NCI-H1105 treated with DMSO at 0.1 percent for 48 hours (cell line): ENCODE measurements at regions not wholly inside any gene's neighbourhood (a gene's known extent, or its start where the extent isn't known, plus 50 kb on each side); places are given as distances from the start of the nearest gene placed in this dataset.
"Not testable (repeated sequence)": the region's sequence is repeated elsewhere in the genome, so short reads cannot be mapped to it uniquely, and the experiment has no call there.

Experiments used
- DNase-seq: peaks from one replicate; lab custom pipeline; 2025; lab: John Stamatoyannopoulos, UW

DNA sequence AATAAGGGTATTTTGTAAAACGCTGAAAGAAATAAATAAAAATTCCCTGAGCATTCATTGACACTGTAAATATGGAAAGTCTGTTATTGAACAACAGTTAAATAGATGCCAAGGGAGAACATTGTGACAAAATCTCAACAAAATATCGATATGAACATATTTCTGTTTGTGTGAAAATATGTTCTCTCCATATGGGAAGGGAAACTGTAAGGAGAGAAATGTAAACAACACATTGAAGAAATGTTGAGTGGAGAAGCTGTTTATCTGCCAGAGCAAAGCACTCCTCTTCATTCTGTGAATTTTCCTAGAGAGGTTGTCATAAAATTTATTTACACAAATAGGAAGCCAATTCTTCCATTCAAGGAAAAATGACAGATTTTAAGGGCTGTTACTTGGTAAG lies 57.1 kb upstream of the EOMES start:
- DNase-seq: no peak

DNA sequence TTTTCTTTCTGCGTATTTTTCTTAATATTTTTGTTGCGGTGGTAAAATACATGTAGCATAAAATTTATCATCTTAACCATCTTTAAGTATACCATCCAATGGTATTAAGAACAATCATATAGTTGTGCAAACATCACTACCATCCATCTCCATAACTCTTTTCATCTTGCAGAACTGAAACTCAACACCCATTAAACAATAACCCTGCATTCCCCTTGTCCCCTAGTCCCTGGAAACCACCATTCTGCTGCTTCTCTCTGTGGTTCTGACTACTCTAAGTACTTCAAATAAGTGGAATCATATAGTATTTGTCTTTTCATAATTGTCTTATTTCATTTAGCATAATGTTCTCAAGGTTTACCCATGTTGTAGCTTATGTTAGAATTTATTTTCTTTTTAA lies 67.3 kb upstream of the EOMES start:
- DNase-seq: no peak

DNA sequence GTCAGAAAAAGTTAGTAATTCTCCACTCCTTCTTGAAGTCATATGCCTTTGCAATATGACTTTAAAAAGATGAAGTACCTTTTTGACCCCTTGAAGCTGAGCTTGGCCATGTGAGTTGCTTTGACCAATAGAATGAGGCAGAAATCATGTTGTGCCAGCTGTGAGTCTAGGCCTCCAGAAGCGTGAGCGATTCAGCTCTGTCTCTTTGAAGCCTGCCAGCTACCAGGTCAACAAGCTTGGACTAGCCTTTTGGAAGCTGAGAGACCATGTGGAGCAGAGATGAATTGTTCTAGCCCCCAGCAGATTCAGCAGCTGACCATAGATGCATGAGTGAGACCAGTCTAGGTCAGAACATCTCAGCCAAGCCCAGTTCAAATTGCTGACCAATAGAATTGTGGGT lies 69.8 kb upstream of the EOMES start:
- no peak for DNase-seq

DNA sequence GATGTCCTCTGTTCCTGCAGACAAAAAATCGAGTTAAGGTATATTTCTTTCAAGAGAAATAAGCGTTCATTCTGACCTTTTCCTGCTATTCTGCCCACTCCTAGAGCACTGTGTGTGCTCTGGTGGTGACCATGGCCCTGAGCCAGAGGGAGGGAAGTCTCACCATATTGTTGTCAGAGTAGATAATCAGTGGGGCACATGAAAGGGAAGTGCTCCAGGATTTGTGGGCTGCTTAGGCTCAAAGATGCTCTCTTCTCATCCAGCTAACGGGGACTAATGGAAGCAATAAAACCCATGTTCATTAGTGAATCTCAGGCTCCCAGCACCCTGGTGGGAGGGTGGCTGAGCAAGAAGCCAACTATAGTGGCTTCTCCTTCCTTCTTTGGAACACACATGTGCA lies 70.7 kb upstream of the EOMES start:
- no peak for DNase-seq

DNA sequence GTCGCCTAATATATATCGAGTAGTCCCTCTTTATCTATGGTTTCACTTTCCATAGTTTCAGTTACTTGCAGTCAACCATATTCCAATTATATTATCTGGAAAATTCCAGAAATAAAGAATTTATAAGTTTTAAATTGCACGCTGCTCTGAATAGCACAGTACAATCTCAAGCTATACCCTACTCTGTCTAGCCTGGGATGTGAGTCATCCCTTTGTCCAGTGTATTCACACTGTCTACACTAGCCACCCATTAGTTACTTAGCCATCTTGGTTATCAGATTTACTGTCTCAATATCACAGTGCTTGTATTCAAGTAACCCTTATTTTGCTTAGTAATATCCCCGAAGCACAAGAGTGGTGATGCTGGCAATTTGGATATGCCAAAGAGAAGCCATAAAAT lies 72.1 kb upstream of the EOMES start:
- DNase-seq: no peak

DNA sequence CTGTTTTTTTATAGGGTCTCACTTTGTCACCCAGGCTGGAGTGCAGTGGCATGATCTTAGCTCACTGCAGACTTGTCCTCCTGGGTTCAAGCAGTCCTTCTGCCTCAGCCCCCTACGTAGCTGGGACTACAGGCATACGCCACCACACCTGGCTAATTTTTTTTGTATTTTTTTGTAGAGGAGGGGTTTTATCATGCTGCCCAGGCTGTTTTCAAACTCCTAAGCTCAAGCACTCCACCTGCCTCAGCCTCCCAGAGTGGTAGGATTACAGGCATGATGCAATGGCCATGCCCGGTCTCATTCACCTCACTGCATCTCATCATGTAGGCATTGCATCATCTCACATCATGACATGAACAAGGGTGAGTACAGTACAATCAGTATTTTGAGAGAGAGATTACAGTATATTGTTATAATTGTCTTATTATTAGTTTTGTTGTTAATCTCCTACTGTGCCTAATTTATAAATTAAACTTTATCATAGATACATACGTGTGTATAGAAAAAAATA lies 74.3 kb upstream of the EOMES start:
- no peak for DNase-seq

DNA sequence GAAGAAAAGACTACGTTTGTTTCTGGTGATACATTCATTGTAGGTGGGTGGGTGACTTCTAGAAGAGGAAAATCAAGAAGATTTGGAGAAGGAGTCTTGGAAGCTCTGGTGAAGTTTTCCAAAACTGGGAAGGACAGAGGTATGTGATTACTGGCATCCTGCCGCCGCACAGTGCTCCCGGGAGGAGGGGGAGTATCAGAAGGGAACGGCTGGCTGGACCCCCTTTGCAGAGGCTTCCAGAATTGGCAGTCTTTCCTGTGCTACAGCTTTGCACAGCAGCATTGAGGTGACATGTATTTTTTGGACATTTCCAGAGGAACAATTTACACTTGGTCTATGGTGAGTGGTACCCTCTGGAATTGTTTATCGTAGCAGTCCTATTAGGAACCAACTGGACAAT lies 75.7 kb upstream of the EOMES start:
- no peak for DNase-seq

DNA sequence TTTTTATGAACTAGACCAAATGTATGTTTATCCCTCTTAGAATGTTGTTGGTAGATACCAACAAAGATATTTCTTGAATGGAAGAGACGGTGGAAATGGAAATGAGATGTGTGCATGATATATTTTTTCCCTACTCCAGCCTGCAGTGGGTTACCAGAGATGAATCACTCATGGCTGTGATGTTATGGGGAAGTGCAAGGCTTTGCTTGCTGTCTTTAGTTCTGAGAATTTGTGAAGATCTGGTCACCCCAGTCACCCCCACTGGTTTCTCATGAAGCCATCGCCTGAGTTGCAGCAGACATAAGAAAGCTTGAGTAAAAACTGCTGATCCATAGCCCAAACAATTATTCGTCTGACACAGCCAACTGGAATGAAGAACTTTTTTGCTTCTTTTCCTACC lies 78.1 kb upstream of the EOMES start:
- no peak for DNase-seq

DNA sequence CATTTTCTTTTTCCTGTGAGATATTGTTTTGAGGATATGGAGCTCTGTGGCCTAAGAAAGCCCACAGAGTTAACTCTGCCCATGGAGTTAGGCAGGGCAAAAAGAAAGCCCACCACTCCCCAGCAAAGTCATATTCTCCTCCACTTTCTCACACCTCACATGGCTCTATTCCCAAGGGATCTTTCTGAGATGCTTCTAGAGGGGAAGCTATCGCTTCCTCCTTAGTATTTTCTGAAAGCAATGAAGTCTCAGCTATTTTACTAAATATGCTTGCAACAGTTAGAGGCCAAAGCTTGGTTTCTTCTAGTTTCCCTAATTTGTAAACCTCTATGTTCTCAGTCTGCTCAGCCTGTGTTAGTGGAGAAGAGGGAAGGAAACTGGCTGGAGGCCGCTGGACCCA lies 80.3 kb upstream of the EOMES start:
- no peak for DNase-seq

DNA sequence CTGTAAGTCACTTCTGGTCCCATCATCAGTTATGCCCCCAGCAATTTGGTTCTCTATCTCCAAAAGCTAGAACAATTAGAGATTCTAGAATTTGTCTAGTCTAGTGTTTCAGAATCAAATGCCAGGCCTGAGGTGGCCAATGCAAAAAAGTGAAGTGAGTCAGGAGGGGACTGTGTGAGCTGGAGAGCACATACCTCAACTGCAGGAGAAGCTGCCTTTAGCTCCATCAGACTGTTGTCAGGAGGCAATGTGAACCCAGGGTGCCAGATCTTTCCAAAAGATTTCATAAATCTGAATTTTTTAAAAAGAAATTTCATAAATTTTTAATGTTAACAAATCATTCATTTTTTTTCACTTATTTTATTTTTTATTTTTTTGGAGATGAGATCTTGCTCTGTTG lies 80.7 kb upstream of the EOMES start:
- DNase-seq: no peak

DNA sequence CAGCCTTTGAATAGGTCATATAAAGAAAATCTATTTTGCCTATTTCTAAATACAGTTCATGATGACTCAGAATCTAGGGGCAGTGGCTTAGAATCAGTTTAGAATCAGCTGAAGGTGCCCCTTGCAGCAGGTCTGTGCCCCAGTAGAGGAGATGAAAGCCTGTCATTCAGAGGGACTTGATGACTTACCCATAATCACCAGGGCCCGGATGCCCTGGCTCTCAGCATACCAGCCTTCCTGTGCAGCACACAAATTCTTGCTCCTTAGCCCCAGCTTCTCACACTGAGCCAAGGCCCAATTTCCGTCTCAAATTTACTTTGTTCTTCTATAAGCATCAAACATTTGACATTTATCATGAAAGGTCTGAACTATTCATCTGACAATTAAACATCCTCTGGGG lies 83.2 kb upstream of the EOMES start:
- DNase-seq: no peak

DNA sequence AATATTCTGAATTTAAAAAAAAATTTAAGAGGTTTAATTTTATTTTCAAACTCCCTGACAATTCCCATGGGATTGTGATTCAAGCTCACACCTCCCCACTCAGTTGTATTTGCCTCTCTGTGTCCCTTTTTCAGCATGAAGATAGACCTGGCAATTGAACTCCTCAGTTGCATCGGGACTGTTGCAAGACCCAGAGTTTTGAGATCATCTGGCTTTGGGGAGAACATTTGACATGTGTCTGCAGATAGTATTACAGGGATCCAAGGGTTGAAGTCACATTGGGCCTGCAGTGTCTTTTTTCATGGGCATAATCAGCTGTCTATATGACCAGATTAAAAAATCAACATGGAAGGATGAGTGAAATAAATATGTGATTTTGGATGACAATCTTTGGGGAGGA lies 91.1 kb upstream of the EOMES start:
- DNase-seq: no peak

DNA sequence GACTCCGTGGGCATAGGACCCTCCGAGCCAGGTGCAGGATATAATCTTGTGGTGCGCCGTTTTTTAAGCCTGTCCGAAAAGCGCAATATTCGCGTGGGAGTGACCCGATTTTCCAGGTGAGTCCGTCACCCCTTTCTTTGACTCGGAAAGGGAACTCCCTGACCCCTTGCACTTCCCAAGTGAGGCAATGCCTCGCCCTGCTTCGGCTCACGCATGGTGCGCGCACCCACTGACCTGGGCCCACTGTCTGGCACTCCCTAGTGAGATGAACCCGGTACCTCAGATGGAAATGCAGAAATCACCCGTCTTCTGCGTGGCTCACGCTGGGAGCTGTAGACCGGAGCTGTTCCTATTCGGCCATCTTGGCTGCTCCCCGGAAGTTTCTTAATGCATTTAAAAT lies 99.5 kb upstream of the EOMES start:
- DNase-seq: not testable (repeated sequence)

DNA sequence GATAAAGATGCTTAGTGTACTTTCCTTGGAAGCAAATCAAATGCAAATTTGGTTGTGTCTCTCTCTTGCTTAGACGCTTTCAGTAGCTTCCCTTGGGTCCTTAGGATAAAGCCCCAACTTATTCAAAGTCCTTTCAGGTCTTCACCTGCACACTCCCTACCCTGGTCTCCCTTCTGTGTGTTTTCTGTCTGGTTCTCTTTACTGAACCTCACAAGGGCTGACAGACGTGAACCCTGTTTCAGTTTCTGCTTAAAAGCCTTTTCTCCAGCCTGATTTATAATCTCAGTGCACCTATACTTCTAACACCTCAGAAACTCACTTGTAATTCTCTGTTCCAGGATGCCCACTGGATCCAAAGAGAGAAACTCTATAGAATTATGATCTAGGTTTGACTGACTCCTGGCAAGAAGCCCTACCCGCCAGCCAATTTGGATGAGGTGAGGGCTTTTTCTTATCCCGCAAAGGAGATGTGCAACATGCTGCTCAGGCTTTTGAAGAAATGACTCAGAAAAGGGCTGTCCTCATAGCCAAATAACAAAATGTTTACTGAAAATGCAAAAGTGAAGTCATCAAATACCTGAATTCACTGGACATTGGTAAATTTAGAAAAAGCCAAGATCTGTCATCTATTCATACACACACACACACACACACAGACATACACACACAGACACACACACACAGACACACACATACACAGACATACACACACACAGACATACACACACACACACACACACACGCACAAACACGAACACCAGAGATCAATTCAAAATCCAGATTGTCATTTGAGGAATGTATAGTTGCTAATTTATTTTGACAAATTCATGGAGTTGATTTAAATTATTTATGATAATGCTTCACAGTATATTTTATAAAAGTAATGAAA lies 102.4 kb upstream of the EOMES start:
- no peak for DNase-seq

DNA sequence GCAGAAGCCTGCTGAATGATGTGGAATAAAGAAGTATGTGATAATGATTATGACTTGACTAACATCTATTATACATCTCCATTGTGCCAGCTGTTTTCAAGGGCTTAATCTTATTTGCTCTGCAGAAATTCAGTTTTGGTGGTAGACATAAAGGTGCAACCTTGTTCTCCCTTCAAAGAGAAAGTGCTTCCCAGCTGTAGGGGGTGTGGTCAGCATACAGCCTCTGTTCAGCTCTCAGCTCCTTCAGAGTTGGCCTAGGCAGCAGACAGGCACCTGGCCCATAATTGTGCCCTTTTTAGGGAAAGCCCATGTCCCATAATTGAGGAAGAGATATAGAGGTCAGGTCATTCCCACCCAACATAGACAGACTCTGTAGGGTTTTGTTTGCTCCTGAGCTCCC lies 104.3 kb upstream of the EOMES start:
- DNase-seq: peak; percentile 14

DNA sequence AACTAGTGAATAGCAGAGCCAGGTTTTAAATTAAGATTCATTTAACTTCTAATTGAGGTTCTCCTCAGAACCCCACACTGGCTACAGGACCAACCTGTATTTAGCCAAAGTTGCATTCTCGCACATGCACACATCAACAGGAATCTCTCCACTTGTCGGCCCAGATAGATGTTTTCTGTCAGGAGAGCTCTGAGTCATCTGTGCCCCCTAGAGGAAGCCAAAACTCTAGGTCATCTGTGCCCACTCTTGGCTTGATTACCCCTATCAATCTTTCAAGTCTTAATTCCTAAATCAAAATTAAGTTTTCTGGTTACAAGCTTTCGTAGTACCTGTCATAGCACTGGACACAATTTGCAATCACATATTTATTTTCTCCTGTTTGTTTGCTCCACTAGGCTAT lies 104.9 kb upstream of the EOMES start:
- no peak for DNase-seq

DNA sequence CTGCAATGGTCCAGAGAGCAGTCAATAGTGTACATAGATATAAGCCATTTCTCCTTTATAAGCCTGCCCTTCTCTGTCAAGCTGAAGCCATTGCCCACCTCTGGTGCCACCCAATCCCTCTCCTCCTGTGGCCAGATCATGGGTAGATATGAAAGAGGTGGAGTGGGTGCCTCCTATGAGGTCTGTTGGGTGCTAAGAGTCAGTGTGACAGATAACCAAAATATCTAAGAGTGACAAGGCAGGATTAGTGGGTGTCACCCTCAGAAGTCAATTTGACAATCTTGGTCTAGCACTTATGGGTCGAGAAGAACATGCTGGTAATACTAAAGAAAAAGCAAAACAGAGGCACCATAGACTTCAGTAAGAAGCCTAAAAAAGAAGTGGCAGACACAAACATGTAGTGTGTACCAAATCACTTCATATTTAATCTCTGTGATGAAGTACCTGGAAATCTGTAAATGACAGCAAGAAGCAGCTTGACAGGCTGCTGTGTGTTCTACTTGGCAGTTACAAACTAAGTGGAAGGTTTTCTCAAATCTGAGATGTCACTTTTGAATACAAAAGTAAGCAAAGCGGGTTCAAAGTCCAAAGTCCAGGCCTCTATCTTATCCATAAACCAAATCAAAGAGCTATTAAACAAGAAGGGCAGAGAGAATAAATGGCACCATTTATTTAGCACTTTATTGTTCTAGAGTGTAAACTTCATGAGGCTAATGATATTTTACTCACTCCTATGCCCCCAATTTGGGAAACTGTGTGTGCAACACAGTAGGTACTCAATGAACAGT lies 118.9 kb upstream of the EOMES start:
- no peak for DNase-seq

DNA sequence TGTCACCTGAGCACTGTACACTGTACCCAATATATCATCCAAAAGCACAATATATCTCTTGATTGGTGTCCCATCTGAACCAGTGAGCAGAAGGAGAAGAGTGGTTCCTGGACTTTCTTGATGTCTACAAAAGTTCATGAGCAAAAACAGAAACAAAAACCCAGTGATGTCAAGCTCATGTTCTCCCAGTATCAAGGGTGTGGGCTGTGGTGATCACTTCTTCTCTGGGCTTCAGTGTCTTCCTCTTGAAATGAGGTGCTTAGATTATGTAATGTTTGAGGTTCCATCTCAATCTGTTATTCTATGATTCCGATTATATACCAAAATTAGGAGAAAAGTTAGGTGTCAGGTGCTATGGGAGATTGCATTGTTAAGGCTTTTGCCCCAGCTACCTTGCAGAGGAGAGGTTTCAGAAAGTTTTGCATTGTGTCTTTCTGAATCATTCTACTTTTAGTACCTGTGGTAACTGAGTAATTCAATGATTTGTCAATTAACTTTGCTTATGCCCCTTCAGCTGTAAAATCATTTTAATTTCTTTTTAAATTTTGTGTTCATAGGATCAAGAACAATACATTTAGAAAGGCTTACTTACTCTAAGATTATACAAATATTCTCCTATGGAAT lies 122.0 kb upstream of the EOMES start:
- no peak for DNase-seq

DNA sequence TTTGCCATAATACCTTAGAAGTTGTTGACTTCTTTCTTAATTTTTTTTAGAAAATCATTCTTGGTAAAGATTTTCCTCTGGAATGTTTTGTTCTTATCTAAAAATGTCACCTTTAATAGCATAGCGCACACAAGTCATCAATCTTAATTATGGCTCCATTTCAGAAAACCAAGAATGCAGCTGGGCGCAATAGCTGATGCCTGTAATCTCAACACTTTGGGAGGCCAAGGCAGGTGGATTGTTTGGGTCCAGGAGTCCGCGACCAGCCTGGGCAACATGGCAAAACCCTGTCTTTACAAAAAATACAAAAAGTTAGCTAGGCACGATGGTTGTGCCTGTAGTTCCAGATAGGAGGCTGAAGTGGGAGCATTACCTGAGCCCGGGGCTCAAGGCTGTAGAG lies 125.6 kb upstream of the EOMES start:
- no peak for DNase-seq

DNA sequence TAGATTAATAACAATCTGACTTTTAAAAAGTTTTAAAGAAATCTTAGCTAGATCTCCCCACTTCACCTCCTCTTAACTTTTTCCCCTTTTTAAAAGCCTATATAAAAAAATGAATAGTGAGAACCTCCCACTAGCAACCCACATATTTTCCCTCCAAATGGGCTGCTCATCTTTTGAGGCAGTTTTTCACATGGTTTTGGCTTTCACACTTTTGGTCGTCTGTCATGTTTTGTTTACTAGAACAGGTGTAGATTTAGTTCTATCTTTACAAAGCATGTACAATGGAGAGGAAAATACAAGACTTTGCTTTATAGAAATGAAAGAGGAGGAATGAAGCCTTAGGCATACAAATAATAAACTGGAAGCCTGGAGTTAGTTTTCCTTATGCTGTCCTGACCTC lies 126.7 kb upstream of the EOMES start:
- no peak for DNase-seq

DNA sequence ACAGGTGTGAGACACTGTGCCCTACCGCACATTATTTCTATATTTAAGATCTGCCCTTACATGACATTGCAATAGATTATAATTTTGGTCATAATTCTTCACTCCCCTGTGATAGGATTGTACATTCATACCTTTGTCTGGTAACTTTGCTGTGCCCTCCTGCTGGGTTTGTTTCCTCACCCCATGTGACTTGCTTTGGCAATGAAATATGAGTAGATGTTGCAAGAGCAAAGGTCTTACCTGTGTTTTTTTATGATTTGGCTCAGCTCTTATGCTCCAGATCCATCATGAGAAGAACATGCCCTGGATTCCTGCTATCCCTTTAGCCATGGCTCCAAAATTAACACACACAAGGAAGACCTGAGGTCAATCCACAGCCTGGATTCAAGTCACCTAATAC lies 137.7 kb upstream of the EOMES start:
- no peak for DNase-seq

DNA sequence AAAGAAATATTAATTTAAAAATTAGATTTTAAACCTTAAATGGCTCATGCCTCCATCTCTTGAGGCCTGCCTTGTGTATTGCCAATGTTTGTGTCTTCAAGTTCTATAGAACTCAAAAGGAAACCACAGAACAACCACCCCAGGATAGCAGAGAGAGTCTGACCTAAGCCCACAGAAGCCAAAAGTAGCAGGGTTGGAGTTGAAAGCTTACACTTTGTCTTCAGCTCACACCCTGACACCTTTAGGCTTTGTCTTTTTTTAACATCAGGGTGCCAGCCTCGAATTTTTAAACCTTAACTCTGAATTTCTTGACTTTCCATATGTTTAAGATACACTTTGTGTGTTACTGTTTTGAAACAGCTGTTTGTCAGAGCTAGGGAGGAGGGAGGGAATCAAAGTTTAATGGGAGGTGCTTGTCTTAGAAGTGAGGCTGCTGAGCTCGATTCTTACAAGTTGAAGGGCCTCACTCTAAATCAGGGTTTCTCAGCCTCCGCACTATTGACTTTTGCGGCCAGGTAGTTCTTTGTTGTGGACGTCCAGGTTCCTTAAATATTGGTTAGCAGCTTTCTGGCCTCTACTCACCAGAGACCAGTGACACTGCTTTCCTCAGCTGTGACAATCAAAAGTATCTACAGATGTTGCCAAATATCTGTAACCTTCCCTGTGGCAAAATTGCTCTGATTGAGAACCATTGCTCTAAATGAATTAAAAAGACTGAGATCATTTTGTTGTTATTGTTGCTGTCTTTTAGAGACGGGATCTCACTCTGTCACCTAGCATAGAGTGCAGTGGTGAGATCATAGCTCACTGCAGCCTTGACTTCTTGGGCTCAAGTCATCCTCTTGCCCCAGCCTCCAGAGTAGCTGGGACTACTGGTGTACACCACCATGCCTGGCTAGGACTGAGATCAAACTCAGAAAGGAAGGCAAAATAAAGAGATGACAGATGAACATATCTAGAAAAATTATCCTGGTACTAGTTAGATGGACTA lies 139.2 kb upstream of the EOMES start:
- DNase-seq: no peak
